Fibroblast of lung (primary cell): ENCODE measurements at regions not wholly inside any gene's neighbourhood (a gene's known extent, or its start where the extent isn't known, plus 50 kb on each side); places are given as distances from the start of the nearest gene placed in this dataset.

ENCODE experiments used
- EZH2 ChIP-seq: IDR thresholded peaks from 2 replicates; pipeline ENCODE4 v1.5.1; 2012; ENCODE audit warnings: low read length, control low read depth, mild to moderate bottlenecking; ENCODE audit errors: missing control alignments
- TF ChIP-seq, protein P1 (sequence below), 2 donors: IDR thresholded peaks in 1 of 2; conservative IDR thresholded peaks in 1 of 2; 1 replicate in 1 of 2; 2 replicates in 1 of 2; pipeline ENCODE4 v1.5.1; 2011 to 2012; ENCODE audit warnings: low read length in 2 of 2, control low read depth in 1 of 2, inconsistent platforms in 1 of 2, low read depth in 1 of 2, mild to moderate bottlenecking in 1 of 2

GRCh38 chr14:52175982-52176502 is 91.5 kb upstream of the PTGDR start:
- TF ChIP-seq, protein P1, sequence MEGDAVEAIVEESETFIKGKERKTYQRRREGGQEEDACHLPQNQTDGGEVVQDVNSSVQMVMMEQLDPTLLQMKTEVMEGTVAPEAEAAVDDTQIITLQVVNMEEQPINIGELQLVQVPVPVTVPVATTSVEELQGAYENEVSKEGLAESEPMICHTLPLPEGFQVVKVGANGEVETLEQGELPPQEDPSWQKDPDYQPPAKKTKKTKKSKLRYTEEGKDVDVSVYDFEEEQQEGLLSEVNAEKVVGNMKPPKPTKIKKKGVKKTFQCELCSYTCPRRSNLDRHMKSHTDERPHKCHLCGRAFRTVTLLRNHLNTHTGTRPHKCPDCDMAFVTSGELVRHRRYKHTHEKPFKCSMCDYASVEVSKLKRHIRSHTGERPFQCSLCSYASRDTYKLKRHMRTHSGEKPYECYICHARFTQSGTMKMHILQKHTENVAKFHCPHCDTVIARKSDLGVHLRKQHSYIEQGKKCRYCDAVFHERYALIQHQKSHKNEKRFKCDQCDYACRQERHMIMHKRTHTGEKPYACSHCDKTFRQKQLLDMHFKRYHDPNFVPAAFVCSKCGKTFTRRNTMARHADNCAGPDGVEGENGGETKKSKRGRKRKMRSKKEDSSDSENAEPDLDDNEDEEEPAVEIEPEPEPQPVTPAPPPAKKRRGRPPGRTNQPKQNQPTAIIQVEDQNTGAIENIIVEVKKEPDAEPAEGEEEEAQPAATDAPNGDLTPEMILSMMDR (conservative IDR thresholded peaks at IDR 0.05 in 1 of 2, IDR thresholded peaks at IDR 0.05 in 1 of 2; ENCODE audit: low read depth in 1 of 2, low read length in 2 of 2) = no peak
- TF ChIP-seq EZH2 = no peak
